Upper lobe of left lung (tissue), 4 donors: ENCODE measurements at regions not wholly inside any gene's neighbourhood (a gene's known extent, or its start where the extent isn't known, plus 50 kb on each side); places are given as distances from the start of the nearest gene placed in this dataset.

Experiments used
- CTCF ChIP-seq, 6 experiments: fragments of 450-650 bp in 4 of 6; fragments of 200-600 bp in 2 of 6; sonication (generic) in 2 of 6; IDR thresholded peaks; one replicate each; pipeline ENCODE4 v1.5.1; 2016 to 2019; ENCODE audit warnings: antibody characterized with exemption in 6 of 6
- EP300 ChIP-seq, 4 donors: sonication (generic); formaldehyde crosslinking; IDR thresholded peaks; one replicate each; pipeline ENCODE4 v1.5.1; 2017; ENCODE audit warnings: antibody characterized with exemption in 4 of 4, control low read depth in 2 of 4
- POLR2AphosphoS5 ChIP-seq, 2 donors: sonication (generic); formaldehyde crosslinking; IDR thresholded peaks; one replicate each; pipeline ENCODE4 v1.5.1; 2017; ENCODE audit warnings: antibody characterized with exemption in 2 of 2

DNA sequence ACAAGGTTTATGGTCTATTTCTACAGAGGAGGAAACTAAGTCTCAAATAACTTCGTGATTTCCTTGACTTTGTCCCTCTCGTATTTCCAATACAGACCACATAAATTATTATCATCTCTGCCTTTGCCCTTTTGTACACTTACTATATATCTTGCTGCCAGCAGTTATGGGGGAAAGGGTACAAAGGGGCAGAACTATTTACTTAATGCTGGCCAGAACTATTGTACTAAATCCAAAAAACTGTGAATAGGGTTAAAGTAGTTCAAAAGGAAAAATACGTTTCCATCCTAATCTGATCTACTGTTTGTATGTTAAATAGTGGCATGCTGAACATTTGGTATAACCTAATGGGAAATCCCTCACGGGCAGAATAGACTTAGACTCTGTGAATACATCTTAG, 537.3 kb upstream of the SEMA6D start:
- TF ChIP-seq CTCF (IDR thresholded peaks at IDR 0.05) (no peak), POLR2AphosphoS5 (IDR thresholded peaks at IDR 0.05) (no peak), EP300 (IDR thresholded peaks at IDR 0.05) (no peak)
